ENCODE measurements at regions not wholly inside any gene's neighbourhood (a gene's known extent, or its start where the extent isn't known, plus 50 kb on each side); places are given as distances from the start of the nearest gene placed in this dataset.

DNA sequence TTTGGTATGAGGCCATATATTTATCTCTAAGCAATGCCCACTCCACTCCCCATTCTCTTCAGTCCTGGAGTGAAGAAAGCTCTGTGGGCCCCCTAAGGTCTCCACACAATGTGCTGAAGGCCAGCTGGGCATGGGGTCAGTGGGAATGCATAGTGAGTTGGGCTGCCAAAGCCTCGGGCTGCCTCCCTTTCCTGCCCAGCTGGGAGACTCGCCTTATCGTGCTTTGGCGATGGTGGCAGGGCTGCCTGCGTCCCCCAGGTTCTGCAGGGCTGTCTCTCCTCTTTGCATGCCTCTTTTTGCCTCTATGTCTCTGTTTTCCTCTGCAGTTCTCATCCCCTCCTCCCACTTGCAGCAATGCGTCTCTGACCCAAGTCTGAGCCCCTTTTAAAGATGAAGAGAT is 116.5 kb downstream of the CYLD start:
- Histone ChIP-seq H3K14ac (replicated peaks; ENCODE audit: low read depth, low read length) (no peak overlapping the region), H2AK9ac (replicated peaks; ENCODE audit: low read depth, low read length, poor library complexity) (no peak overlapping the region), H3K4me3 (ENCODE audit: insufficient read depth, low read depth, low read length) (no peak overlapping the region), H3K9me3 (ENCODE audit: control insufficient read depth, insufficient read depth, low read length) (no peaks in the 10 kb centered on the region; the same call in 1 of the 2 replicates), H3K27ac (ENCODE audit: insufficient read depth, low read length) (no peak overlapping the region), H3K36me3 (ENCODE audit: control insufficient read depth, insufficient read depth, low read length) (no peaks in the 10 kb centered on the region), H4K91ac (ENCODE audit: insufficient read depth, low read depth, low read length) (no peak overlapping the region), H3K9ac (ENCODE audit: low read depth, low read length) (no peak overlapping the region), H3K4me1 (ENCODE audit: control insufficient read depth, insufficient read depth, low read length) (peaks cover 4% of the 10 kb centered on the region; the same call in 1 of the 2 replicates), H4K20me1 (ENCODE audit: insufficient read depth, low read length) (no peaks in the 10 kb centered on the region), H3K9me1 (ENCODE audit: insufficient read depth, low read length) (no peaks in the 10 kb centered on the region), H3K4me2 (ENCODE audit: low read depth, low read length) (no peak overlapping the region), H4K5ac (ENCODE audit: low read depth, low read length) (no peak overlapping the region), H3K23ac (ENCODE audit: low read depth, low read length) (no peak overlapping the region), H3K56ac (ENCODE audit: extremely low read depth, insufficient read depth, low read length) (no peak overlapping the region), H2BK20ac (ENCODE audit: low read depth, low read length) (no peak overlapping the region), H3K27me3 (ENCODE audit: control insufficient read depth, insufficient read depth, low read length) (no peaks in the 10 kb centered on the region; the same call in 1 of the 2 replicates), H2BK15ac (ENCODE audit: low read depth, low read length) (no peak overlapping the region), H4K8ac (ENCODE audit: low read depth in 2 of 2, low read length in 2 of 2) (no peak overlapping the region), H2BK5ac (ENCODE audit: low read depth, low read length, poor library complexity, severe bottlenecking) (no peak overlapping the region), H2BK120ac (ENCODE audit: low read depth, low read length) (no peak overlapping the region), H3K4ac (ENCODE audit: low read depth, low read length) (no peak overlapping the region), H3K18ac (ENCODE audit: low read depth, low read length) (no peak overlapping the region), H2AK5ac (ENCODE audit: low read depth, low read length) (no peak overlapping the region), H2AFZ (replicated peaks; ENCODE audit: low read length, poor library complexity) (no peak overlapping the region), H3K79me1 (ENCODE audit: low read depth in 1 of 2, low read length in 2 of 2) (no peaks in the 10 kb centered on the region)
- dilution Hi-C loops (cut with HindIII; ENCODE audit: low sequenced_read_pairs, unreplicated experiment): no loop called here
- BruUV-seq (replicated peaks): no TSS peak
- ChIA-PET POLR2A (ENCODE audit: unreplicated experiment) (no interaction called here), CTCF (no interaction called here)
- ATAC-seq (ENCODE audit: low read depth) (no peak), DNase-seq (no peak)
- in situ Hi-C loops (cut with MboI; ENCODE audit: low sequenced_read_pairs): no loop called here
- WGBS, 2 experiments (ENCODE audit: extremely low coverage in 2 of 2, insufficient read length in 1 of 2): no CpG with 5 or more reads among the region's 6 CpGs
- intact Hi-C loops (cut with micrococcal nuclease): no loop called here
- TF ChIP-seq, protein P1, sequence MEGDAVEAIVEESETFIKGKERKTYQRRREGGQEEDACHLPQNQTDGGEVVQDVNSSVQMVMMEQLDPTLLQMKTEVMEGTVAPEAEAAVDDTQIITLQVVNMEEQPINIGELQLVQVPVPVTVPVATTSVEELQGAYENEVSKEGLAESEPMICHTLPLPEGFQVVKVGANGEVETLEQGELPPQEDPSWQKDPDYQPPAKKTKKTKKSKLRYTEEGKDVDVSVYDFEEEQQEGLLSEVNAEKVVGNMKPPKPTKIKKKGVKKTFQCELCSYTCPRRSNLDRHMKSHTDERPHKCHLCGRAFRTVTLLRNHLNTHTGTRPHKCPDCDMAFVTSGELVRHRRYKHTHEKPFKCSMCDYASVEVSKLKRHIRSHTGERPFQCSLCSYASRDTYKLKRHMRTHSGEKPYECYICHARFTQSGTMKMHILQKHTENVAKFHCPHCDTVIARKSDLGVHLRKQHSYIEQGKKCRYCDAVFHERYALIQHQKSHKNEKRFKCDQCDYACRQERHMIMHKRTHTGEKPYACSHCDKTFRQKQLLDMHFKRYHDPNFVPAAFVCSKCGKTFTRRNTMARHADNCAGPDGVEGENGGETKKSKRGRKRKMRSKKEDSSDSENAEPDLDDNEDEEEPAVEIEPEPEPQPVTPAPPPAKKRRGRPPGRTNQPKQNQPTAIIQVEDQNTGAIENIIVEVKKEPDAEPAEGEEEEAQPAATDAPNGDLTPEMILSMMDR (conservative IDR thresholded peaks at IDR 0.05; ENCODE audit: low read depth, low read length): no peak
- TF ChIP-seq MXI1 (IDR thresholded peaks at IDR 0.05; ENCODE audit: borderline replicate concordance, low read depth, low read length) (no peak), RFX5 (IDR thresholded peaks at IDR 0.05; ENCODE audit: low read depth, low read length) (no peak), POLR2A (IDR thresholded peaks at IDR 0.05; ENCODE audit: low read depth, low read length) (no peak), NFE2L2 (IDR thresholded peaks at IDR 0.05; ENCODE audit: low read depth, low read length) (no peak), CHD1 (IDR thresholded peaks at IDR 0.05; ENCODE audit: low read depth, low read length) (no peak), CEBPB (IDR thresholded peaks at IDR 0.05; ENCODE audit: low read depth, low read length) (no peak), MAFK (IDR thresholded peaks at IDR 0.05; ENCODE audit: low read depth, low read length) (no peak), MAZ (IDR thresholded peaks at IDR 0.05; ENCODE audit: borderline replicate concordance, low read depth, low read length) (no peak), RAD21 (IDR thresholded peaks at IDR 0.05; ENCODE audit: low read length) (no peak), FOS (IDR thresholded peaks at IDR 0.05; ENCODE audit: low read depth, low read length) (no peak), RCOR1 (IDR thresholded peaks at IDR 0.05; ENCODE audit: insufficient replicate concordance, low read length) (no peak), BHLHE40 (IDR thresholded peaks at IDR 0.05; ENCODE audit: low read depth, low read length) (no peak), SMC3 (IDR thresholded peaks at IDR 0.05; ENCODE audit: low read depth, low read length) (no peak)
- TF ChIP-seq, protein P2, sequence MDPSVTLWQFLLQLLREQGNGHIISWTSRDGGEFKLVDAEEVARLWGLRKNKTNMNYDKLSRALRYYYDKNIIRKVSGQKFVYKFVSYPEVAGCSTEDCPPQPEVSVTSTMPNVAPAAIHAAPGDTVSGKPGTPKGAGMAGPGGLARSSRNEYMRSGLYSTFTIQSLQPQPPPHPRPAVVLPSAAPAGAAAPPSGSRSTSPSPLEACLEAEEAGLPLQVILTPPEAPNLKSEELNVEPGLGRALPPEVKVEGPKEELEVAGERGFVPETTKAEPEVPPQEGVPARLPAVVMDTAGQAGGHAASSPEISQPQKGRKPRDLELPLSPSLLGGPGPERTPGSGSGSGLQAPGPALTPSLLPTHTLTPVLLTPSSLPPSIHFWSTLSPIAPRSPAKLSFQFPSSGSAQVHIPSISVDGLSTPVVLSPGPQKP (IDR thresholded peaks at IDR 0.05; ENCODE audit: borderline replicate concordance, low read depth, low read length): no peak
- TF ChIP-seq, protein P3, sequence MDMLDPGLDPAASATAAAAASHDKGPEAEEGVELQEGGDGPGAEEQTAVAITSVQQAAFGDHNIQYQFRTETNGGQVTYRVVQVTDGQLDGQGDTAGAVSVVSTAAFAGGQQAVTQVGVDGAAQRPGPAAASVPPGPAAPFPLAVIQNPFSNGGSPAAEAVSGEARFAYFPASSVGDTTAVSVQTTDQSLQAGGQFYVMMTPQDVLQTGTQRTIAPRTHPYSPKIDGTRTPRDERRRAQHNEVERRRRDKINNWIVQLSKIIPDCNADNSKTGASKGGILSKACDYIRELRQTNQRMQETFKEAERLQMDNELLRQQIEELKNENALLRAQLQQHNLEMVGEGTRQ (IDR thresholded peaks at IDR 0.05; ENCODE audit: low read depth, low read length): no peak

Data from IMR-90 (cell line).